ENCODE measurements at regions not wholly inside any gene's neighbourhood (a gene's known extent, or its start where the extent isn't known, plus 50 kb on each side); places are given as distances from the start of the nearest gene placed in this dataset.

GRCh38 chr3:40624189-40624769, 99.5 kb downstream of the ZNF621 start:
- no peaks in the 10 kb centered on the region for H4K20me1 ChIP-seq (ENCODE audit: insufficient read depth, low read length)
- no peaks in the 10 kb centered on the region for H3K36me3 ChIP-seq (ENCODE audit: insufficient read depth, low read length)
- H3K4me2 ChIP-seq (ENCODE audit: low read length) = no peak overlapping the region
- H2AFZ ChIP-seq (ENCODE audit: low read depth, low read length) = no peak overlapping the region
- H3K4me3 ChIP-seq (ENCODE audit: insufficient read depth, low read depth, low read length) = no peak overlapping the region
- no peaks in the 10 kb centered on the region for H3K36me3 Mint-ChIP-seq (ENCODE audit: low read depth, unreplicated experiment)
- peaks cover 7% of the 10 kb centered on the region for H3K9me3 ChIP-seq (ENCODE audit: insufficient read depth, low read depth, low read length)
- H3K4me3 Mint-ChIP-seq (ENCODE audit: unreplicated experiment) = no peak overlapping the region
- no peaks in the 10 kb centered on the region for H3K4me1 Mint-ChIP-seq (ENCODE audit: low read depth, unreplicated experiment)
- H3K27me3 ChIP-seq (ENCODE audit: insufficient read depth, low read length) = no peaks in the 10 kb centered on the region
- FAIRE-seq = no peak
- no peaks in the 10 kb centered on the region for H3K4me1 ChIP-seq (ENCODE audit: insufficient read depth, low read length)
- H3K27ac Mint-ChIP-seq (ENCODE audit: unreplicated experiment) = no peak overlapping the region
- H3K9ac ChIP-seq (ENCODE audit: low read length) = no peak overlapping the region
- H3K27me3 Mint-ChIP-seq (ENCODE audit: low read depth, unreplicated experiment) = peaks cover 8% of the 10 kb centered on the region
- no peak for TF ChIP-seq CTCF (IDR thresholded peaks at IDR 0.05; ENCODE audit: insufficient read depth, low read depth, low read length)
- TF ChIP-seq EZH2 (IDR thresholded peaks at IDR 0.05; ENCODE audit: insufficient read depth, low read length) = no peak
- no peaks in the 10 kb centered on the region for H3K79me2 ChIP-seq (ENCODE audit: insufficient read depth, low read length)
- DNase-seq (ENCODE audit: low read depth) = no peak
- H3K27ac ChIP-seq (ENCODE audit: low read depth, low read length) = no peak overlapping the region
- H3K9me3 Mint-ChIP-seq (ENCODE audit: unreplicated experiment) = peaks cover 22% of the 10 kb centered on the region

GRCh38 chr3:40627095-40627494, 102.3 kb downstream of the ZNF621 start:
- no peak overlapping the region for H3K4me3 Mint-ChIP-seq (ENCODE audit: unreplicated experiment)
- peaks cover 13% of the 10 kb centered on the region for H3K27me3 Mint-ChIP-seq (ENCODE audit: low read depth, unreplicated experiment)
- Histone ChIP-seq H3K79me2 (ENCODE audit: insufficient read depth, low read length) (no peaks in the 10 kb centered on the region), H4K20me1 (ENCODE audit: insufficient read depth, low read length) (no peaks in the 10 kb centered on the region), H3K4me1 (ENCODE audit: insufficient read depth, low read length) (no peaks in the 10 kb centered on the region), H2AFZ (ENCODE audit: low read depth, low read length) (no peak overlapping the region), H3K36me3 (ENCODE audit: insufficient read depth, low read length) (no peaks in the 10 kb centered on the region), H3K9me3 (ENCODE audit: insufficient read depth, low read depth, low read length) (peaks cover 7% of the 10 kb centered on the region), H3K4me3 (ENCODE audit: insufficient read depth, low read depth, low read length) (no peak overlapping the region), H3K4me2 (ENCODE audit: low read length) (no peak overlapping the region), H3K9ac (ENCODE audit: low read length) (no peak overlapping the region), H3K27me3 (ENCODE audit: insufficient read depth, low read length) (no peaks in the 10 kb centered on the region), H3K27ac (ENCODE audit: low read depth, low read length) (no peak overlapping the region)
- peaks cover 34% of the 10 kb centered on the region for H3K9me3 Mint-ChIP-seq (ENCODE audit: unreplicated experiment)
- no peak for DNase-seq (ENCODE audit: low read depth)
- H3K27ac Mint-ChIP-seq (ENCODE audit: unreplicated experiment) = no peak overlapping the region
- no peak for FAIRE-seq
- peaks cover 2% of the 10 kb centered on the region for H3K36me3 Mint-ChIP-seq (ENCODE audit: low read depth, unreplicated experiment)
- TF ChIP-seq EZH2 (IDR thresholded peaks at IDR 0.05; ENCODE audit: insufficient read depth, low read length) = no peak
- no peak for TF ChIP-seq CTCF (IDR thresholded peaks at IDR 0.05; ENCODE audit: insufficient read depth, low read depth, low read length)
- H3K4me1 Mint-ChIP-seq (ENCODE audit: low read depth, unreplicated experiment) = no peaks in the 10 kb centered on the region

GRCh38 chr3:40628984-40629383, 104.2 kb downstream of the ZNF621 start:
- no peak for DNase-seq (ENCODE audit: low read depth)
- no peak overlapping the region for H3K27ac Mint-ChIP-seq (ENCODE audit: unreplicated experiment)
- Histone ChIP-seq H3K4me3 (ENCODE audit: insufficient read depth, low read depth, low read length) (no peak overlapping the region), H2AFZ (ENCODE audit: low read depth, low read length) (no peak overlapping the region), H3K9me3 (ENCODE audit: insufficient read depth, low read depth, low read length) (peaks cover 2% of the 10 kb centered on the region), H3K4me1 (ENCODE audit: insufficient read depth, low read length) (no peaks in the 10 kb centered on the region), H3K27ac (ENCODE audit: low read depth, low read length) (no peak overlapping the region), H3K27me3 (ENCODE audit: insufficient read depth, low read length) (no peaks in the 10 kb centered on the region), H4K20me1 (ENCODE audit: insufficient read depth, low read length) (no peaks in the 10 kb centered on the region), H3K79me2 (ENCODE audit: insufficient read depth, low read length) (no peaks in the 10 kb centered on the region), H3K4me2 (ENCODE audit: low read length) (no peak overlapping the region), H3K36me3 (ENCODE audit: insufficient read depth, low read length) (no peaks in the 10 kb centered on the region), H3K9ac (ENCODE audit: low read length) (no peak overlapping the region)
- FAIRE-seq = no peak
- H3K4me1 Mint-ChIP-seq (ENCODE audit: low read depth, unreplicated experiment) = no peaks in the 10 kb centered on the region
- no peak for TF ChIP-seq CTCF (IDR thresholded peaks at IDR 0.05; ENCODE audit: insufficient read depth, low read depth, low read length)
- no peak for TF ChIP-seq EZH2 (IDR thresholded peaks at IDR 0.05; ENCODE audit: insufficient read depth, low read length)
- peaks cover 4% of the 10 kb centered on the region for H3K36me3 Mint-ChIP-seq (ENCODE audit: low read depth, unreplicated experiment)
- peaks cover 13% of the 10 kb centered on the region for H3K27me3 Mint-ChIP-seq (ENCODE audit: low read depth, unreplicated experiment)
- peaks cover 27% of the 10 kb centered on the region for H3K9me3 Mint-ChIP-seq (ENCODE audit: unreplicated experiment)
- no peak overlapping the region for H3K4me3 Mint-ChIP-seq (ENCODE audit: unreplicated experiment)
